Suprapubic skin (tissue), 4 donors: ENCODE measurements at regions not wholly inside any gene's neighbourhood (a gene's known extent, or its start where the extent isn't known, plus 50 kb on each side); places are given as distances from the start of the nearest gene placed in this dataset.

Source experiments
- DNase-seq, 2 donors: peaks; one replicate each; pipeline ENCODE4 v3.0.0-alpha.2; 2019; ENCODE audit warnings: low spot score in 2 of 2
- H3K27ac ChIP-seq: fragments of 200-600 bp; sonication (generic); one replicate; pipeline ENCODE4 v1.5.1; 2019
- H3K27me3 ChIP-seq: fragments of 200-600 bp; sonication (generic); one replicate; pipeline ENCODE4 v1.5.1; 2019
- H3K36me3 ChIP-seq: fragments of 200-600 bp; sonication (generic); one replicate; pipeline ENCODE4 v1.5.1; 2019
- H3K4me1 ChIP-seq: fragments of 200-600 bp; sonication (generic); one replicate; pipeline ENCODE4 v1.5.1; 2019
- H3K4me3 ChIP-seq: fragments of 200-600 bp; sonication (generic); one replicate; pipeline ENCODE4 v1.5.1; 2019; ENCODE audit warnings: mild to moderate bottlenecking
- H3K9me3 ChIP-seq: fragments of 200-600 bp; sonication (generic); one replicate; pipeline ENCODE4 v1.5.1; 2019
- CTCF ChIP-seq, 2 donors: fragments of 200-600 bp in 1 of 2; fragments of 450-650 bp in 1 of 2; sonication (generic) in 1 of 2; IDR thresholded peaks; one replicate each; pipeline ENCODE4 v1.5.1; 2016 to 2019; ENCODE audit warnings: antibody characterized with exemption in 2 of 2, mild to moderate bottlenecking in 1 of 2, moderate library complexity in 1 of 2
- EP300 ChIP-seq: sonication (generic); formaldehyde crosslinking; IDR thresholded peaks from one replicate; pipeline ENCODE4 v1.6.1; 2017; ENCODE audit warnings: antibody characterized with exemption
- POLR2A ChIP-seq, 2 donors: fragments of 450-650 bp; IDR thresholded peaks; one replicate each; pipeline ENCODE4 v1.6.1; 2017; ENCODE audit warnings: antibody characterized with exemption in 2 of 2, mild to moderate bottlenecking in 2 of 2, moderate library complexity in 2 of 2
- POLR2AphosphoS5 ChIP-seq, 3 donors: sonication (generic); formaldehyde crosslinking; IDR thresholded peaks; one replicate each; pipeline ENCODE4 v1.6.1; 2017; ENCODE audit warnings: antibody characterized with exemption in 3 of 3
- WGBS: methylation state at CpG from one replicate; pipeline ENCODE4 v1.1.5; 2018; 5-methylcytosine and 5-hydroxymethylcytosine counted together

- TF ChIP-seq POLR2AphosphoS5 (IDR thresholded peaks at IDR 0.05): no peak
- no peak for TF ChIP-seq POLR2A (IDR thresholded peaks at IDR 0.05)
- TF ChIP-seq CTCF (IDR thresholded peaks at IDR 0.05): no peak
- no peak for TF ChIP-seq EP300
- Histone ChIP-seq H3K27me3 (no peaks in the 10 kb centered on the region), H3K27ac (no peak overlapping the region), H3K4me3 (no peak overlapping the region), H3K9me3 (no peaks in the 10 kb centered on the region), H3K4me1 (no peaks in the 10 kb centered on the region), H3K36me3 (peaks cover 25% of the 10 kb centered on the region)
- DNase-seq: no peak
These were observed 104.1 kb downstream of the ZFP64 start for GRCh38 chr20:52087471-52087870.

GRCh38 chr20:52086878-52087277, 104.7 kb downstream of the ZFP64 start:
- no peak for TF ChIP-seq POLR2AphosphoS5 (IDR thresholded peaks at IDR 0.05)
- no peak for TF ChIP-seq CTCF (IDR thresholded peaks at IDR 0.05)
- TF ChIP-seq POLR2A (IDR thresholded peaks at IDR 0.05): no peak
- no peak for TF ChIP-seq EP300
- Histone ChIP-seq H3K36me3 (peaks cover 25% of the 10 kb centered on the region), H3K4me3 (no peak overlapping the region), H3K27ac (no peak overlapping the region), H3K4me1 (no peaks in the 10 kb centered on the region), H3K9me3 (no peaks in the 10 kb centered on the region), H3K27me3 (no peaks in the 10 kb centered on the region)
- no peak for DNase-seq

- TF ChIP-seq POLR2AphosphoS5 (IDR thresholded peaks at IDR 0.05): no peak
- no peak for TF ChIP-seq POLR2A (IDR thresholded peaks at IDR 0.05)
- TF ChIP-seq EP300: no peak
- no peak for TF ChIP-seq CTCF (IDR thresholded peaks at IDR 0.05)
- H3K4me3 ChIP-seq: no peak overlapping the region
- H3K9me3 ChIP-seq: no peaks in the 10 kb centered on the region
- no peaks in the 10 kb centered on the region for H3K27me3 ChIP-seq
- H3K4me1 ChIP-seq: no peaks in the 10 kb centered on the region
- no CpG with 5 or more reads among the region's 28 CpGs for WGBS
- H3K27ac ChIP-seq: no peak overlapping the region
- DNase-seq: peak in 1 of 2 donors; percentile 53
- peaks cover 25% of the 10 kb centered on the region for H3K36me3 ChIP-seq
These were observed 106.9 kb downstream of the ZFP64 start for GRCh38 chr20:52084727-52085126.

GRCh38 chr20:52083627-52084232, 107.8 kb downstream of the ZFP64 start:
- TF ChIP-seq CTCF (IDR thresholded peaks at IDR 0.05) (peak in 1 of 2 donors; percentile 35), POLR2AphosphoS5 (IDR thresholded peaks at IDR 0.05) (no peak)
- H3K9me3 ChIP-seq: no peaks in the 10 kb centered on the region
- no peak for DNase-seq
- H3K27ac ChIP-seq: no peak overlapping the region
- H3K36me3 ChIP-seq: peaks cover 25% of the 10 kb centered on the region
- no peak overlapping the region for H3K4me3 ChIP-seq
- 50% methylated on average over 11 of the region's 11 CpGs for WGBS
- H3K27me3 ChIP-seq: no peaks in the 10 kb centered on the region
- no peaks in the 10 kb centered on the region for H3K4me1 ChIP-seq

GRCh38 chr20:52082612-52083011, 109.0 kb downstream of the ZFP64 start:
- Histone ChIP-seq H3K4me3 (no peak overlapping the region), H3K9me3 (no peaks in the 10 kb centered on the region), H3K27ac (no peak overlapping the region), H3K36me3 (peaks cover 18% of the 10 kb centered on the region), H3K27me3 (no peaks in the 10 kb centered on the region), H3K4me1 (no peaks in the 10 kb centered on the region)
- no peak for TF ChIP-seq EP300
- TF ChIP-seq POLR2A (IDR thresholded peaks at IDR 0.05): no peak
- no peak for TF ChIP-seq POLR2AphosphoS5 (IDR thresholded peaks at IDR 0.05)
- TF ChIP-seq CTCF (IDR thresholded peaks at IDR 0.05): no peak
- no peak for DNase-seq
